Keratinocyte (primary cell): ENCODE measurements at regions not wholly inside any gene's neighbourhood (a gene's known extent, or its start where the extent isn't known, plus 50 kb on each side); places are given as distances from the start of the nearest gene placed in this dataset.

Experiments
- EZH2 ChIP-seq: IDR thresholded peaks from one replicate; pipeline ENCODE4 v1.6.1; 2012; ENCODE audit warnings: inconsistent platforms, mild to moderate bottlenecking, low read length, moderate library complexity
- TF ChIP-seq, protein P1 (sequence below), 3 experiments: IDR thresholded peaks in 1 of 3; conservative IDR thresholded peaks in 1 of 3; optimal IDR thresholded peaks in 1 of 3; 2 replicates in 2 of 3; 3 replicates in 1 of 3; pipeline versions ENCODE3 to v1.5.1; 2011; ENCODE audit warnings: low read length in 3 of 3, mild to moderate bottlenecking in 3 of 3, moderate library complexity in 2 of 3, control low read depth in 1 of 3, inconsistent platforms in 1 of 3; ENCODE audit not compliant: insufficient read depth in 2 of 3; ENCODE audit errors: extremely low read depth in 1 of 3

DNA sequence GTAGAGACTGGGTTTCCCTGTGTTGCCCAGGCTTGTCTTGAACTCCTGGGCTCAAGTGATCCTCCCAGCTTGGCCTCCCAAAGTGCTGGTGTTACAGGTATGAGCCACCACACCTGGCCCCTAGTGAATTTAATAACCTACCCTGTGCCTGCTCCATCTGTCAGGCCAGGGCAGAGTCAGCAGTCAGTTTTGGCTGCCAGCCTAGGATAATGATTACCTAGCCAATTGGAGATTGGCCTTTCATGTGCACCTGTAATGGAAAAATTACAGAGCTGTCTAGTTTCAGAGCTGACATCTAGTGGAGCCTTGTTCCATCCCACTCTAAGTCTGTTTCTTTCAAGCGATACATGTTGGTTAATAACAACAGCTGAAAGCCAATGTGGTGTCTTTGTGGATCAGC, 92.0 kb downstream of the DIRAS3 start:
- TF ChIP-seq, protein P1, sequence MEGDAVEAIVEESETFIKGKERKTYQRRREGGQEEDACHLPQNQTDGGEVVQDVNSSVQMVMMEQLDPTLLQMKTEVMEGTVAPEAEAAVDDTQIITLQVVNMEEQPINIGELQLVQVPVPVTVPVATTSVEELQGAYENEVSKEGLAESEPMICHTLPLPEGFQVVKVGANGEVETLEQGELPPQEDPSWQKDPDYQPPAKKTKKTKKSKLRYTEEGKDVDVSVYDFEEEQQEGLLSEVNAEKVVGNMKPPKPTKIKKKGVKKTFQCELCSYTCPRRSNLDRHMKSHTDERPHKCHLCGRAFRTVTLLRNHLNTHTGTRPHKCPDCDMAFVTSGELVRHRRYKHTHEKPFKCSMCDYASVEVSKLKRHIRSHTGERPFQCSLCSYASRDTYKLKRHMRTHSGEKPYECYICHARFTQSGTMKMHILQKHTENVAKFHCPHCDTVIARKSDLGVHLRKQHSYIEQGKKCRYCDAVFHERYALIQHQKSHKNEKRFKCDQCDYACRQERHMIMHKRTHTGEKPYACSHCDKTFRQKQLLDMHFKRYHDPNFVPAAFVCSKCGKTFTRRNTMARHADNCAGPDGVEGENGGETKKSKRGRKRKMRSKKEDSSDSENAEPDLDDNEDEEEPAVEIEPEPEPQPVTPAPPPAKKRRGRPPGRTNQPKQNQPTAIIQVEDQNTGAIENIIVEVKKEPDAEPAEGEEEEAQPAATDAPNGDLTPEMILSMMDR (optimal IDR thresholded peaks at IDR 0.05 in 1 of 3, IDR thresholded peaks at IDR 0.05 in 1 of 3, conservative IDR thresholded peaks at IDR 0.05 in 1 of 3; ENCODE audit: extremely low read depth in 1 of 3, insufficient read depth in 2 of 3, low read length in 3 of 3), result no peak
- TF ChIP-seq EZH2, result no peak
